Medulla oblongata (tissue), 1 donor: ENCODE measurements at regions not wholly inside any gene's neighbourhood (a gene's known extent, or its start where the extent isn't known, plus 50 kb on each side); places are given as distances from the start of the nearest gene placed in this dataset.
A peak's percentile ranks its signal among the peaks of the same experiment; 100 is the strongest.

ENCODE experiments used
- DNase-seq: peaks from one replicate; pipeline ENCODE4 v3.0.0-alpha.2; 2015; ENCODE audit errors: extremely low spot score

GRCh38 chr3:152516216-152516615 is 247.5 kb downstream of the MBNL1 start:
- DNase-seq = no peak

GRCh38 chr3:152517502-152517901 is 248.8 kb downstream of the MBNL1 start:
- no peak for DNase-seq

- no peak for DNase-seq
These were observed 249.6 kb downstream of the MBNL1 start for GRCh38 chr3:152518346-152518745.

- no peak for DNase-seq
These were observed 250.6 kb downstream of the MBNL1 start for GRCh38 chr3:152519376-152519775.

GRCh38 chr3:152522036-152522435 is 253.3 kb downstream of the MBNL1 start:
- no peak for DNase-seq

- DNase-seq = peak; percentile 81
These were observed 255.7 kb downstream of the MBNL1 start for GRCh38 chr3:152524198-152525140.

- no peak for DNase-seq
These were observed 263.0 kb downstream of the MBNL1 start for GRCh38 chr3:152531717-152532116.

GRCh38 chr3:152538518-152538917 is 269.8 kb downstream of the MBNL1 start:
- DNase-seq = no peak

GRCh38 chr3:152539191-152539764 is 270.5 kb downstream of the MBNL1 start:
- no peak for DNase-seq

- DNase-seq = no peak
These were observed 271.4 kb downstream of the MBNL1 start for GRCh38 chr3:152540120-152540519.

- no peak for DNase-seq
These were observed 278.4 kb downstream of the MBNL1 start for GRCh38 chr3:152547153-152547552.

- DNase-seq = no peak
These were observed 280.5 kb downstream of the MBNL1 start for GRCh38 chr3:152549263-152549662.

- no peak for DNase-seq
These were observed 281.6 kb downstream of the MBNL1 start for GRCh38 chr3:152550284-152550683.

GRCh38 chr3:152554980-152555379 is 280.0 kb upstream of the P2RY1 start:
- no peak for DNase-seq

- no peak for DNase-seq
These were observed 279.2 kb upstream of the P2RY1 start for GRCh38 chr3:152555666-152556291.

- no peak for DNase-seq
These were observed 278.1 kb upstream of the P2RY1 start for GRCh38 chr3:152556731-152557254.

GRCh38 chr3:152557302-152557999 is 277.5 kb upstream of the P2RY1 start:
- no peak for DNase-seq

GRCh38 chr3:152558386-152558785 is 276.5 kb upstream of the P2RY1 start:
- no peak for DNase-seq

- DNase-seq = no peak
These were observed 275.7 kb upstream of the P2RY1 start for GRCh38 chr3:152559246-152559645.

GRCh38 chr3:152564459-152564858 is 270.5 kb upstream of the P2RY1 start:
- no peak for DNase-seq

GRCh38 chr3:152574461-152575079 is 260.4 kb upstream of the P2RY1 start:
- peak; percentile 78 for DNase-seq
